GM12874 (cell line): ENCODE measurements at regions not wholly inside any gene's neighbourhood (a gene's known extent, or its start where the extent isn't known, plus 50 kb on each side); places are given as distances from the start of the nearest gene placed in this dataset.

Source experiments
- TF ChIP-seq, protein P1 (sequence below): IDR thresholded peaks from 2 replicates; pipeline ENCODE4 v1.5.1; 2011; ENCODE audit warnings: low read depth, mild to moderate bottlenecking, control low read depth, low read length, moderate library complexity; ENCODE audit not compliant: insufficient read depth

DNA sequence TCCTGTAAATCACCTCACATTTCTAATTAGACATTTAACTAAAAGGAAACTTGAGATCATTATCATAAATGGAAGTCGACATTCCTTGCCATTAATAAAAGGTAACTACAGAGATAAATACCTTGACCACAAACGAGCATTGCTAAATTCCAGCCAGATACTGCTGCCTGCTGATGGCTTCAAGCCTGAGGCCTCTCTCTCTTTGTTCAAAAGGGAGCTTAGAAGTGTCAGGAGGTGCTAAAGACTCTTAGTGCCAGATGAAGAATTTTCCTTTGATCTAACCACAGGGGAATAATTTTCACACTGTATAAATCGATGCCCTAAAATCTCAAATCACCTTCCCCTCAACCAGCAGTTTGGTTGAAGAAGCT is 248.2 kb upstream of the PMEPA1 start:
- TF ChIP-seq, protein P1, sequence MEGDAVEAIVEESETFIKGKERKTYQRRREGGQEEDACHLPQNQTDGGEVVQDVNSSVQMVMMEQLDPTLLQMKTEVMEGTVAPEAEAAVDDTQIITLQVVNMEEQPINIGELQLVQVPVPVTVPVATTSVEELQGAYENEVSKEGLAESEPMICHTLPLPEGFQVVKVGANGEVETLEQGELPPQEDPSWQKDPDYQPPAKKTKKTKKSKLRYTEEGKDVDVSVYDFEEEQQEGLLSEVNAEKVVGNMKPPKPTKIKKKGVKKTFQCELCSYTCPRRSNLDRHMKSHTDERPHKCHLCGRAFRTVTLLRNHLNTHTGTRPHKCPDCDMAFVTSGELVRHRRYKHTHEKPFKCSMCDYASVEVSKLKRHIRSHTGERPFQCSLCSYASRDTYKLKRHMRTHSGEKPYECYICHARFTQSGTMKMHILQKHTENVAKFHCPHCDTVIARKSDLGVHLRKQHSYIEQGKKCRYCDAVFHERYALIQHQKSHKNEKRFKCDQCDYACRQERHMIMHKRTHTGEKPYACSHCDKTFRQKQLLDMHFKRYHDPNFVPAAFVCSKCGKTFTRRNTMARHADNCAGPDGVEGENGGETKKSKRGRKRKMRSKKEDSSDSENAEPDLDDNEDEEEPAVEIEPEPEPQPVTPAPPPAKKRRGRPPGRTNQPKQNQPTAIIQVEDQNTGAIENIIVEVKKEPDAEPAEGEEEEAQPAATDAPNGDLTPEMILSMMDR, result no peak

DNA sequence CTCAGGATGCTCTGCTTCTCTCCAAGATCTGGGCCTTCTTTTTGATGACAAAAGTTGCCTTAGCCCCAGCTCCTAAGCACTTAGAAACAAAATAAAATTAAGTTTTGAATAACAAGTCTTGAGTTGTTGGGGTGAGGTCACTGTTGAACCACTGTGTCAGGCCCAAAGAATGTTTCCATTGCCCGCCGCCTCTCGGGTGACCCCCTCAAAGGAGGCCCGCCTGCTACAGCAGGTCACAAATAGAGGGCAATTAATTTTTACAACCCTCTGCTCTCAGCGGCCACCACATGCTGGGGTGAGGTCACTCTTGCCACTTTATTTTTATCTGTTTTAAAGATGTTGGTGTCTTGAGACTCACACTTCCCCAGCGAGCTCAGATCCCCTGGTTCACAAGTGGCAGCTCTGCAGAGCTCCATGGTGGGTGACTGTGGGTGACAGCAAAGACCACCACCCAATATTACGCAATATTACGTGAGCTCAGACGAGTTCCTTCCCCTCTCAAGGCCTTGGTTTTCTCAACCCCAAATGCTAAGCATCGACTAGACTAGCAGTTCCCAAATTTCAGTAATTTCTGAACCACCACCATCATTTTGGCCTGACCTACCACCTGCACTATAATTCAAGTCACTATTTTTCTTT is 247.7 kb upstream of the PMEPA1 start:
- TF ChIP-seq, protein P1, result no peak

DNA sequence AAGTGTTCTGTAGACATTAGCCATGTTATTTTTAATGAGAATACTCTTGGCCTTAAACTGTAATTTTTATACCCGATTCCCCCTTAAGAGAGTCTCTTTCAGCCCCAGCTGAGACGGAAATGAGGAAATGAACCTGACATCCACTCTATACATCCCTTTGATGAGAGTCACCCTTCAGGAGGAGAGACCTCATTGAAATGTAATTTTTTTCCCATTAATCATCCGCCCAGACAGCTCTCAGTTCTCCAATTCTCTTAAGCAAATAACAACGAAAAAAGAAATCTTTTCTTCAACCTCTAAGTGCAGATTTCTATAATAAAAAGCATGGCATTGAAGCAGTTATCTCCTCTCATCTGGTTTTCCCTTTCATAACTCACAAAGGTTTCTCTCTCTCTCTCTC is 243.8 kb upstream of the PMEPA1 start:
- TF ChIP-seq, protein P1, result no peak

DNA sequence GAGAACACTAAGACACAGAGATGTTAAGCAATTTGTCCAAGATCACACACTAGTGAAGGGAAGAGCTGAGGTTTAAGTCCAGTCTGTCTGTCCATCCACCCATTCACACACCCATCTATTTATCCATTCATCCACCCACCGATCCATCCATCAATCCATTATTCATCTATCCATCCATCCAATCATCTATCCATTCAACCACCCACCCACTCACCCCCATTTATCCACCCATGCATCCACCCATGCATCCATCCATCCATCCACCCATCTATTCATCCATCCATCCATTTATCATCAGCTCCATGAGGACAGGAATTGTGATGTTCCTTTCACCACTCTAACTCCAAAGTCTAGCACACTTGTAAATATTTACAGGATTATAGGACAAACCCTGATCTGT is 242.3 kb upstream of the PMEPA1 start:
- TF ChIP-seq, protein P1, result no peak

DNA sequence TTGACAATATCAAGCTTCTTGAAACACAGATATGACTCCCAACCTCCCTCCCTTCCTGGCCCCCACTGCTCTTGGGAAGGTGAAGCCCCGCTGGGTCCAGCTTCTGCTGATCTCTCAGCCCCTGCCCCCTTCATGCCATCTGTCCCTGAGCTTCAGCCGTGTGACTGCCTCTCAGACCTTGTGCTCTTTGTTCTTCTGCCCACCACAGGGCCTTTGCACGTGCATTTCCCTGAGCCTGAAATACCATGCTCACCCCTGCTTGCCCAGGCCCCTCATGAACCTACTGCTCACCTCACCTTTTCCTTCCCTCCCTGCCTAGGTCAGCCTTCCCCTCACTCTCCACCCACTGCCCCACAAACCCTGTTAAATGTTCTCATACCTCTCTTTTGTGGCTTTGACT is 241.7 kb upstream of the PMEPA1 start:
- TF ChIP-seq, protein P1, result no peak

DNA sequence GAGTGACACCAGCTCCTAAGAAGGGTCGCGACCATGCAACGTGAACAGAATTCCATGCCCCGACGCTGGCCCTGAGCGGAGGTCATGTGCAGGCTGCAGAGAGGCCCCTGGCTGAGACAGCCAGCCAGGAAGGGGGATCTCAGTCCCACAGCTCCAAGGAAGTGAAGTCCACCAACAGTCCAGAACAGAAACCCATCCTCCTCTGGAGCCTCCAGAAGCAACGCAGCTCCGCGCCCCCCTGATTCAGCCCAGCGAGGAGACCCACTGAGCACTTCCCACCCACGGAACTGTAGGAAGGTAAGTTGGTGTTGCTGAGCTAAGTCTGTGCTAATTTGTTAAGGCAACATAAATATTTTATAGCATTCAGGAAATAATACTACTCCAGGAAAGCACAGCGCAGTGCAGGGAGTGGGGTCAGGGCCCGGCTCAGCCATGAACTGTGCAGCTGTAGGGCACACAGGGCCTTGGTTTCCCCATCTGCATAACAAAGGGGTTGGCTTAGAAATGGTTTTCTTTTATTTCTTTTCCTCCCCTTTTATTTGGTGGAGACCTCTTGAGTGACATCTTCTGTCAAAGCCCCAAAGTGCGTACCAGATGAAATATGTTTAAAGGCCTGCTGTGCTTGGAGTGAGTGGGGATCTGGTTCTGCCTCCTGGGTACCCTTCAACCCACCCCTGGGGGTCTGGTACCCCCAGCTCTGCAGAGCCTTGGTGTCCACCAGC is 241.1 kb upstream of the PMEPA1 start:
- TF ChIP-seq, protein P1, result no peak

DNA sequence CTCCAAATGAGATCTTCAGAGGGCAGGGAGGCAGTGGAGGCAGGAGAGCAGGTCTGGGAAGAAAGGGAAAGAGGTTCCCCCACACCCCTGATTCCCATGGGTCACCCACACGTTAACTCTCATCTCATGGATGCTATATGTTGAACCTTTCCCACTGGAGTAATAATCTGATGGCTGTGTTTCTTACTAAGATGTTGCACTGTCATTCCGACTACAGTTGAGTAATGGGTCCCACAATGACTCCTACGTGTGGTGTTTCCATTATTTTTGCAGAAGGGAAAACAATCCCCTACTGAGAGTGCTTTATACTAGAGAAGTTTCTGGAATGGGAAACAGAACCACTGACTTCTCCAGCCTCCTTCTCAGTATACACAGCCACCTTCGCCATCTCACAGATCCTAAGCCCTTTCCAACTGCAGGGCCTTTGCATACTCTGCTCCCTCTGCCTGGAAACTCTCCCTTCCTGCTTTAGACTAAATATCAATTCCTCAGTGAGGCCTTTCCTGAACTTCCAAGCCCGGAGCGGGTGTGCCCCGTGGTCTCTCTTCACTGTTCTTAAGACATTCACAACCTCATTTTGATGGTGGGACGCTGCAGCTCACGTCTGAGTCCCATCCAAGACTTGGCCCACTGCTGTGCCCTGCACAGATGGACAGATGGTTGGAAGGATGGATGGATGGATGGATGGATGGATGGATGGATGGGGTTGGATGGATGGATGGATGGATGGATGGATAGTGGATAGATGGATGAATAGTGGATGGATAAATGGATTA is 238.6 kb upstream of the PMEPA1 start:
- TF ChIP-seq, protein P1, result no peak
